PC-9 (cell line): ENCODE measurements at regions not wholly inside any gene's neighbourhood (a gene's known extent, or its start where the extent isn't known, plus 50 kb on each side); places are given as distances from the start of the nearest gene placed in this dataset.

Experiments
- BruUV-seq: library from RNA; stranded (reverse); fragments of 400-500 nt; replicated peaks from 2 replicates; lab custom pipeline; 2021; lab: Mats Ljungman, UMichigan
- CTCF ChIA-PET: fragments of 300-600 bp; sonication (Branson Sonifier 250); formaldehyde crosslinking; loops from one replicate; lab custom pipeline; 2022; ENCODE audit warnings: antibody characterized with exemption; lab: Charles Lee
- POLR2A ChIA-PET: fragments of 300-600 bp; sonication (Branson Sonifier 250); formaldehyde crosslinking; loops from one replicate; lab custom pipeline; 2022; ENCODE audit warnings: antibody characterized with exemption; ENCODE audit not compliant: unreplicated experiment; lab: Charles Lee
- DNase-seq, 2 experiments: peaks; one replicate each; pipeline versions ENCODE4 v3.0.0 to v3.0.0-alpha.2; 2015 to 2022; ENCODE audit warnings: mixed read lengths in 1 of 2
- H2AFZ ChIP-seq: fragments of 200-600 bp; sonication (generic); 2 replicates; pipeline ENCODE4 v1.8.1; 2017; ENCODE audit warnings: antibody characterized with exemption
- H3F3A ChIP-seq: fragments of 200-600 bp; sonication (generic); 2 replicates; pipeline ENCODE4 v1.8.1; 2017; ENCODE audit warnings: antibody characterized with exemption, mild to moderate bottlenecking, low read depth; ENCODE audit not compliant: insufficient read depth
- H3K27ac ChIP-seq: fragments of 200-600 bp; sonication (generic); 2 replicates; pipeline ENCODE4 v1.6.1; 2016; ENCODE audit warnings: mixed run types
- H3K27me3 ChIP-seq: fragments of 200-600 bp; sonication (generic); 2 replicates; pipeline ENCODE4 v1.6.1; 2016; ENCODE audit warnings: low read depth, mixed run types; ENCODE audit not compliant: insufficient read depth
- H3K36me3 ChIP-seq: fragments of 200-600 bp; sonication (generic); 2 replicates; pipeline ENCODE4 v1.6.1; 2016; ENCODE audit warnings: low read depth, mixed run types
- H3K4me1 ChIP-seq: fragments of 200-600 bp; sonication (generic); replicated peaks from 2 replicates; pipeline ENCODE4 v1.6.1; 2016; ENCODE audit warnings: mixed run types; ENCODE audit not compliant: insufficient read depth
- H3K4me2 ChIP-seq: fragments of 200-600 bp; sonication (generic); 2 replicates; pipeline ENCODE4 v1.6.1; 2017; ENCODE audit warnings: mixed run types
- H3K4me3 ChIP-seq: fragments of 200-600 bp; sonication (generic); 2 replicates; pipeline ENCODE4 v1.6.1; 2016; ENCODE audit warnings: mixed run types
- H3K79me2 ChIP-seq: fragments of 200-600 bp; sonication (generic); 2 replicates; pipeline ENCODE4 v1.6.1; 2017; ENCODE audit warnings: low read depth, mixed run types
- H3K9me2 ChIP-seq: fragments of 200-600 bp; sonication (generic); 2 replicates; pipeline ENCODE4 v1.8.1; 2017; ENCODE audit warnings: mild to moderate bottlenecking; ENCODE audit not compliant: insufficient read depth
- H3K9me3 ChIP-seq: fragments of 200-600 bp; sonication (generic); 2 replicates; pipeline ENCODE4 v1.8.1; 2016; ENCODE audit warnings: low read depth; ENCODE audit not compliant: insufficient read depth
- H4K20me1 ChIP-seq: fragments of 200-600 bp; sonication (generic); 2 replicates; pipeline ENCODE4 v1.8.1; 2017; ENCODE audit not compliant: insufficient read depth
- CTCF ChIP-seq: fragments of 200-600 bp; sonication (generic); conservative IDR thresholded peaks from 2 replicates; pipeline ENCODE4 v1.6.1; 2017; ENCODE audit warnings: mixed run types, antibody characterized with exemption, mild to moderate bottlenecking, moderate library complexity
- EZH2 ChIP-seq: fragments of 200-600 bp; sonication (generic); IDR thresholded peaks from 2 replicates; pipeline ENCODE4 v1.8.0; 2017; ENCODE audit warnings: antibody characterized with exemption, low read depth
- intact Hi-C: fragments of 100-400 bp; cut with micrococcal nuclease; formaldehyde crosslinking; loops from one replicate; pipeline ENCODE4 v1.10.0; 2022; ENCODE audit not compliant: unreplicated experiment

- Histone ChIP-seq H3K27ac (no peak overlapping the region), H3K4me2 (no peak overlapping the region), H3K27me3 (peaks cover 67% of the 10 kb centered on the region), H3K9me3 (no peaks in the 10 kb centered on the region), H3K9me2 (no peaks in the 10 kb centered on the region), H2AFZ (no peak overlapping the region), H3K79me2 (no peaks in the 10 kb centered on the region), H3K4me3 (no peak overlapping the region), H4K20me1 (no peaks in the 10 kb centered on the region), H3K36me3 (no peaks in the 10 kb centered on the region), H3F3A (no peaks in the 10 kb centered on the region), H3K4me1 (no peaks in the 10 kb centered on the region)
- ChIA-PET CTCF (no interaction called here), POLR2A (no interaction called here)
- no peak for TF ChIP-seq EZH2
- no peak for TF ChIP-seq CTCF
- no TSS peak for BruUV-seq
- intact Hi-C loops, result no loop called here
- DNase-seq, result no peak
Observed at GRCh38 chr5:4907571-4907970, 232.6 kb upstream of the ADAMTS16 start.

GRCh38 chr5:4909086-4909485 is 231.0 kb upstream of the ADAMTS16 start:
- POLR2A ChIA-PET, result no interaction called here
- TF ChIP-seq CTCF, result no peak
- no peak for TF ChIP-seq EZH2
- Histone ChIP-seq H3K4me1 (no peaks in the 10 kb centered on the region), H3K27me3 (peaks cover 58% of the 10 kb centered on the region), H3F3A (no peaks in the 10 kb centered on the region), H4K20me1 (no peaks in the 10 kb centered on the region), H3K4me2 (no peak overlapping the region), H3K79me2 (no peaks in the 10 kb centered on the region), H3K4me3 (no peak overlapping the region), H3K27ac (no peak overlapping the region), H3K9me3 (no peaks in the 10 kb centered on the region), H3K9me2 (no peaks in the 10 kb centered on the region), H2AFZ (no peak overlapping the region), H3K36me3 (no peaks in the 10 kb centered on the region)
- intact Hi-C loops, result no loop called here
- CTCF ChIA-PET, result no interaction called here
- no peak for DNase-seq
- no TSS peak for BruUV-seq

GRCh38 chr5:4911646-4912403 is 228.3 kb upstream of the ADAMTS16 start:
- ChIA-PET POLR2A (no interaction called here), CTCF (no interaction called here)
- Histone ChIP-seq H3K9me3 (no peaks in the 10 kb centered on the region), H3K27me3 (peaks cover 38% of the 10 kb centered on the region), H3K4me3 (no peak overlapping the region), H3K9me2 (no peaks in the 10 kb centered on the region), H3K36me3 (no peaks in the 10 kb centered on the region), H3K4me1 (no peaks in the 10 kb centered on the region), H4K20me1 (no peaks in the 10 kb centered on the region), H3K4me2 (no peak overlapping the region), H3F3A (no peaks in the 10 kb centered on the region), H3K79me2 (no peaks in the 10 kb centered on the region), H3K27ac (no peak overlapping the region), H2AFZ (no peak overlapping the region)
- TF ChIP-seq EZH2 (no peak), CTCF (no peak)
- intact Hi-C loops, result no loop called here
- peak in 1 of 2 experiments; percentile 15 for DNase-seq
- BruUV-seq, result no TSS peak
